Sigmoid colon (tissue), 6 donors: ENCODE measurements at regions not wholly inside any gene's neighbourhood (a gene's known extent, or its start where the extent isn't known, plus 50 kb on each side); places are given as distances from the start of the nearest gene placed in this dataset.

ENCODE experiments used
- DNase-seq: peaks from one replicate; pipeline ENCODE4 v3.0.0-alpha.2; 2019
- H3K27ac ChIP-seq, 4 donors: fragments of 200-600 bp; sonication (generic); one replicate each; pipeline ENCODE4 v1.5.1; 2016 to 2019; ENCODE audit warnings: mild to moderate bottlenecking in 1 of 4
- H3K27me3 ChIP-seq, 3 donors: fragments of 200-600 bp; sonication (generic); one replicate each; pipeline ENCODE4 v1.5.1; 2019; ENCODE audit warnings: mild to moderate bottlenecking in 1 of 3
- H3K36me3 ChIP-seq, 4 donors: fragments of 200-600 bp; sonication (generic); one replicate each; pipeline ENCODE4 v1.5.1; 2016 to 2019
- H3K4me1 ChIP-seq, 4 donors: fragments of 200-600 bp; sonication (generic); one replicate each; pipeline ENCODE4 v1.5.1; 2017 to 2019
- H3K4me3 ChIP-seq, 4 donors: fragments of 200-600 bp; sonication (generic); one replicate each; pipeline ENCODE4 v1.5.1; 2017 to 2019; ENCODE audit warnings: mild to moderate bottlenecking in 2 of 4, moderate library complexity in 1 of 4
- H3K9me3 ChIP-seq, 4 donors: fragments of 200-600 bp in 3 of 4; sonication (generic) in 3 of 4; one replicate each; pipeline versions ENCODE4 v1.5.1 to v1.6.1; 2013 to 2019
- EP300 ChIP-seq, 4 donors: sonication (generic); formaldehyde crosslinking; IDR thresholded peaks; one replicate each; pipeline ENCODE4 v1.6.1; 2017; ENCODE audit warnings: antibody characterized with exemption in 4 of 4
- POLR2A ChIP-seq, 2 donors: fragments of 450-650 bp; IDR thresholded peaks; one replicate each; pipeline ENCODE4 v1.6.1; 2016; ENCODE audit warnings: antibody characterized with exemption in 2 of 2, mild to moderate bottlenecking in 2 of 2, moderate library complexity in 2 of 2
- POLR2AphosphoS5 ChIP-seq, 4 donors: sonication (generic); formaldehyde crosslinking; IDR thresholded peaks; one replicate each; pipeline ENCODE4 v1.6.1; 2017; ENCODE audit warnings: antibody characterized with exemption in 4 of 4
- WGBS, 2 donors: extraction: QIAGEN DNeasy Blood & Tissue Kit; methylation state at CpG; one replicate each; pipeline ENCODE4 v1.1.7; 2013; 5-methylcytosine and 5-hydroxymethylcytosine counted together
- intact Hi-C: fragments of 100-400 bp; cut with DNase I; formaldehyde crosslinking; loops from one replicate; pipeline ENCODE4 v1.15.1; 2023
- TF ChIP-seq, protein P1 (sequence below), 4 experiments: fragments of 450-650 bp in 3 of 4; fragments of 200-600 bp in 1 of 4; IDR thresholded peaks; one replicate each; pipeline ENCODE4 v1.5.1; 2016 to 2019; ENCODE audit warnings: antibody characterized with exemption in 4 of 4, mild to moderate bottlenecking in 3 of 4, moderate library complexity in 2 of 4
- donor health status: healthy with polysubstance abuse.
- donor health status: healthy.

DNA sequence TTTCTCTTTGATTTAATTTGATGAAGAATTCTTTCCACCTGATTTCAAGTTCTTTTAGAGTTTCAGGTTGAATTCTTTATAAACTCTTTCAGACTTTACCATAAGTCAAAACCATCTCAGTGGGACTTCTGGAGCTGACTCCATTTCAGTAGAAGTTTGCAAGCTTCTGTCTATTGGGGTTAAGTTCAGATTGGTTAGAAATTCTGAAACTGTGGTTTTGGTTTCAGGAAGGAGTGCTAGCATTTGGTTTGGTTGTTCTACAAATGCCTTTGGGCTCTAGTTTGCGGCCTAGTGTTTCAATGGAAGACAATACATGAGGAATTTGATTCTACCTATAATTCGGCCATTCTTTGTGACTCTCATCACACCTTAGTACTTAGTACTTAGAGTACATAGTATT, 176.8 kb upstream of the RHOBTB1 start:
- Histone ChIP-seq H3K9me3 (no peaks in the 10 kb centered on the region), H3K27me3 (no peaks in the 10 kb centered on the region), H3K27ac (no peak overlapping the region), H3K4me3 (no peak overlapping the region), H3K4me1 (no peaks in the 10 kb centered on the region), H3K36me3 (no peaks in the 10 kb centered on the region)
- WGBS, 2 donors, result 78 to 89% methylated on average over 2 of the region's 2 CpGs
- DNase-seq, result no peak
- intact Hi-C loops, result no loop called here
- TF ChIP-seq, protein P1, sequence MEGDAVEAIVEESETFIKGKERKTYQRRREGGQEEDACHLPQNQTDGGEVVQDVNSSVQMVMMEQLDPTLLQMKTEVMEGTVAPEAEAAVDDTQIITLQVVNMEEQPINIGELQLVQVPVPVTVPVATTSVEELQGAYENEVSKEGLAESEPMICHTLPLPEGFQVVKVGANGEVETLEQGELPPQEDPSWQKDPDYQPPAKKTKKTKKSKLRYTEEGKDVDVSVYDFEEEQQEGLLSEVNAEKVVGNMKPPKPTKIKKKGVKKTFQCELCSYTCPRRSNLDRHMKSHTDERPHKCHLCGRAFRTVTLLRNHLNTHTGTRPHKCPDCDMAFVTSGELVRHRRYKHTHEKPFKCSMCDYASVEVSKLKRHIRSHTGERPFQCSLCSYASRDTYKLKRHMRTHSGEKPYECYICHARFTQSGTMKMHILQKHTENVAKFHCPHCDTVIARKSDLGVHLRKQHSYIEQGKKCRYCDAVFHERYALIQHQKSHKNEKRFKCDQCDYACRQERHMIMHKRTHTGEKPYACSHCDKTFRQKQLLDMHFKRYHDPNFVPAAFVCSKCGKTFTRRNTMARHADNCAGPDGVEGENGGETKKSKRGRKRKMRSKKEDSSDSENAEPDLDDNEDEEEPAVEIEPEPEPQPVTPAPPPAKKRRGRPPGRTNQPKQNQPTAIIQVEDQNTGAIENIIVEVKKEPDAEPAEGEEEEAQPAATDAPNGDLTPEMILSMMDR (IDR thresholded peaks at IDR 0.05), result no peak
- TF ChIP-seq EP300 (IDR thresholded peaks at IDR 0.05) (no peak), POLR2A (IDR thresholded peaks at IDR 0.05) (no peak), POLR2AphosphoS5 (IDR thresholded peaks at IDR 0.05) (no peak)

DNA sequence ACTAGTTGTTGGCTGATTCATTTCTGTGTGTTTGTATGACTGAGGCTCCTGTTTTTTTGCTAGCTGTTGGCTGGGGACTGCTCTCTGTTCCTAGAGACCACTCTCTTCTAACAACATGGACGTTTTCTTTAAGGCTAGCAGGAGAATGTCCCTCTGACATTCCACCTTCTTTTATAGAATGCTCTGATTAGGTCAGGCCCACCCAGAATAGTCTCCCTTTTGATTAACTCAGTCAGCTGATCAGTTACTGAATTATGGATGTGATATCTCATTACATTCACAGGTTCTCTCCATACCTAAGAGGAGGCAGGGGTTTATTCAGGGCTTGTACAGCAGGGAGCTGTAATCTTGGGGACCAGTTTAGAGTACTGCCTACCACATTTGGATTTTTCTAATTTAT, 175.6 kb upstream of the RHOBTB1 start:
- intact Hi-C loops, result no loop called here
- Histone ChIP-seq H3K27me3 (no peaks in the 10 kb centered on the region), H3K27ac (no peak overlapping the region), H3K9me3 (no peaks in the 10 kb centered on the region), H3K36me3 (no peaks in the 10 kb centered on the region), H3K4me3 (no peak overlapping the region), H3K4me1 (no peaks in the 10 kb centered on the region)
- TF ChIP-seq POLR2AphosphoS5 (IDR thresholded peaks at IDR 0.05) (no peak), POLR2A (IDR thresholded peaks at IDR 0.05) (no peak), EP300 (IDR thresholded peaks at IDR 0.05) (no peak)
- TF ChIP-seq, protein P1 (IDR thresholded peaks at IDR 0.05), result no peak
- 38 to 57% methylated on average over 1 of the region's 1 CpG for WGBS, 2 donors
- no peak for DNase-seq

DNA sequence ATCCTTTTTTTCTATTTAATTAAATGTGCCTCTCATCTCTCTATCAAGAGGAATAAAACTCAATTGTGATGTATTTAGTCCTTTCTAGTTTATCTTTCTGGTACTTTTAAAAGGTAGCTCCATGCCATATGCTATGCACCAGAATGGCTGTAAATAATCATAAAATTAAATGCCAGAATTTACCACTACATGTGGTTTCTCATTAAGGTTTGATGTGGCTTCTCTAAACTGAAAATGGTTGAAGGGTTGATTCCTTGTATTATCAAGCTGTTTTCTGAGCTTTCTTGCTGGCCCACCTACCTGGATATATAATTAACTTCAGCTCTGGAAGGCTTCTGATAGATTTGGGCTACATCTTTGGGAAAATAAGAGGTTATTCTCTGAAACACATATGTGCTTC, 171.9 kb upstream of the RHOBTB1 start:
- no peak for TF ChIP-seq POLR2AphosphoS5 (IDR thresholded peaks at IDR 0.05)
- TF ChIP-seq POLR2A (IDR thresholded peaks at IDR 0.05), result no peak
- TF ChIP-seq EP300 (IDR thresholded peaks at IDR 0.05), result no peak
- TF ChIP-seq, protein P1 (IDR thresholded peaks at IDR 0.05), result no peak
- no peaks in the 10 kb centered on the region for H3K4me1 ChIP-seq
- H3K27me3 ChIP-seq, result no peaks in the 10 kb centered on the region
- no peaks in the 10 kb centered on the region for H3K36me3 ChIP-seq
- H3K27ac ChIP-seq, result no peak overlapping the region
- H3K9me3 ChIP-seq, result no peaks in the 10 kb centered on the region
- intact Hi-C loops, result no loop called here
- DNase-seq, result no peak
- H3K4me3 ChIP-seq, result no peak overlapping the region

DNA sequence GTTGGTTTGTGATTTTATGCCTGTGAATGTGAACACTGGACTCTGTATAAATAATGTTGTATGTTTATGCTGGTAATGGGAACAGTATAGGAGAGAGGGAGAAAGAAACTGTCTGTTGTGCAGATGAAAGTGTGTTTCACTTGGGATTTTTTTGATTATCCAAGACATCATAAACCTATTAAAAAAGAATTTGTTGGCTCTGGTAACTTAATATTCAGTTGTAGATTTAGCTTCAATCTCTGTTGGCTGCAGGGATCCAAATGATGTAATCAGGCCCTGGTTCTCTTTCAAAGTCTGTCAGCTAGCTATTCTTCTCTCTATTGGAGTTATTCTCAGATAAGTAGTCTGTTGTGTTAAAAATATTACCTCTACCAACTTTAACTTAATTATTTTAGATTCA, 168.8 kb upstream of the RHOBTB1 start:
- intact Hi-C loops, result no loop called here
- Histone ChIP-seq H3K27me3 (no peaks in the 10 kb centered on the region), H3K9me3 (no peaks in the 10 kb centered on the region), H3K4me1 (no peaks in the 10 kb centered on the region), H3K27ac (no peak overlapping the region), H3K36me3 (no peaks in the 10 kb centered on the region), H3K4me3 (no peak overlapping the region)
- no peak for DNase-seq
- no peak for TF ChIP-seq POLR2A (IDR thresholded peaks at IDR 0.05)
- TF ChIP-seq POLR2AphosphoS5 (IDR thresholded peaks at IDR 0.05), result no peak
- TF ChIP-seq EP300 (IDR thresholded peaks at IDR 0.05), result no peak
- TF ChIP-seq, protein P1 (IDR thresholded peaks at IDR 0.05), result no peak

DNA sequence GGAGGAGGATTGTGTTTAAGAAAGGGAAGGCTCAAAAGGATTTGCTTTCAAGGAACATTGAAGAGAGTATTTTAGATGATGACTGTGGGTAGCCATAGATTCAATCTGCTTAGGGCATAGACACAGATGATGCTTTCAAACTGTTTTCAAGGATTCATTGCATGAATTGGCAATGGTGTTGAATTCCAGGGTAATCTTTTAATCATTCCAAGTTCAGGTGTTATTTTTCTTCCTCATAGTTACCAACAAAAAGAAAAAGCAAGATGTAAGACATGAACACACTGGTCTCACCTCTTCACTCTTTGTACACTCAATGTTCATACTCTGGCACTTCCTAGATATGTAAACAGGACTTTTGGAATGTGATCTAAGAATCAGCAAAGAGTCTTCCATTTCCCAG, 167.0 kb upstream of the RHOBTB1 start:
- DNase-seq, result no peak
- H3K4me1 ChIP-seq, result no peaks in the 10 kb centered on the region
- no peaks in the 10 kb centered on the region for H3K27me3 ChIP-seq
- H3K36me3 ChIP-seq, result no peaks in the 10 kb centered on the region
- no peaks in the 10 kb centered on the region for H3K9me3 ChIP-seq
- TF ChIP-seq, protein P1 (IDR thresholded peaks at IDR 0.05), result no peak
- no peak for TF ChIP-seq POLR2AphosphoS5 (IDR thresholded peaks at IDR 0.05)
- TF ChIP-seq POLR2A (IDR thresholded peaks at IDR 0.05), result no peak
- TF ChIP-seq EP300 (IDR thresholded peaks at IDR 0.05), result no peak
- intact Hi-C loops, result no loop called here
- H3K27ac ChIP-seq, result no peak overlapping the region
- H3K4me3 ChIP-seq, result no peak overlapping the region
